SIG-M5 treated with dmso at 0.1 percent for 504 hours (cell line): ENCODE measurements at regions not wholly inside any gene's neighbourhood (a gene's known extent, or its start where the extent isn't known, plus 50 kb on each side); places are given as distances from the start of the nearest gene placed in this dataset.

Experiments used
- DNase-seq: peaks from one replicate; lab custom pipeline; 2025; ENCODE audit not compliant: unreplicated experiment; lab: John Stamatoyannopoulos, UW

GRCh38 chr19:31121501-31121900 is 227.7 kb downstream of the TSHZ3 start:
- no peak for DNase-seq

- DNase-seq = no peak
Measured at GRCh38 chr19:31120952-31121351, 228.3 kb downstream of the TSHZ3 start.

- no peak for DNase-seq
Measured at GRCh38 chr19:31119951-31120690, 229.1 kb downstream of the TSHZ3 start.

- no peak for DNase-seq
Measured at GRCh38 chr19:31118986-31119385, 230.2 kb downstream of the TSHZ3 start.

- no peak for DNase-seq
Measured at GRCh38 chr19:31118287-31118955, 230.8 kb downstream of the TSHZ3 start.

- DNase-seq = no peak
Measured at GRCh38 chr19:31114585-31114984, 234.7 kb downstream of the TSHZ3 start.

GRCh38 chr19:31113293-31113692 is 235.9 kb downstream of the TSHZ3 start:
- DNase-seq = no peak

- DNase-seq = no peak
Measured at GRCh38 chr19:31112158-31112557, 237.1 kb downstream of the TSHZ3 start.

- no peak for DNase-seq
Measured at GRCh38 chr19:31111741-31112140, 237.5 kb downstream of the TSHZ3 start.

GRCh38 chr19:31110336-31110735 is 238.9 kb downstream of the TSHZ3 start:
- DNase-seq = no peak

GRCh38 chr19:31109636-31110035 is 239.6 kb downstream of the TSHZ3 start:
- no peak for DNase-seq

GRCh38 chr19:31107096-31107495 is 242.1 kb downstream of the TSHZ3 start:
- DNase-seq = no peak

GRCh38 chr19:31105761-31106160 is 243.5 kb downstream of the TSHZ3 start:
- no peak for DNase-seq

- DNase-seq = no peak
Measured at GRCh38 chr19:31104451-31104850, 244.8 kb downstream of the TSHZ3 start.

- DNase-seq = no peak
Measured at GRCh38 chr19:31103228-31103627, 246.0 kb downstream of the TSHZ3 start.

GRCh38 chr19:31102674-31103073 is 246.6 kb downstream of the TSHZ3 start:
- no peak for DNase-seq

- DNase-seq = no peak
Measured at GRCh38 chr19:31100981-31101380, 248.3 kb downstream of the TSHZ3 start.

- no peak for DNase-seq
Measured at GRCh38 chr19:31100206-31100590, 249.0 kb downstream of the TSHZ3 start.

GRCh38 chr19:31099515-31100205 is 249.6 kb downstream of the TSHZ3 start:
- no peak for DNase-seq

- DNase-seq = no peak
Measured at GRCh38 chr19:31098836-31099235, 250.4 kb downstream of the TSHZ3 start.

- DNase-seq = no peak
Measured at GRCh38 chr19:31096935-31097545, 252.2 kb downstream of the TSHZ3 start.
